Activated T-cell treated with anti-CD3 and anti-CD28 coated beads, Interleukin-2, amount 50 U/mL, for 4 hours (primary cell): ENCODE measurements at regions not wholly inside any gene's neighbourhood (a gene's known extent, or its start where the extent isn't known, plus 50 kb on each side); places are given as distances from the start of the nearest gene placed in this dataset.

Experiments used
- ATAC-seq, 2 donors: fragments of 200-7000 bp; cut with Tn5 transposase; one replicate each; pipeline ENCODE4 v1.10.0; 2021
- DNase-seq: peaks from one replicate; pipeline ENCODE4 v3.0.0-alpha.2; 2020
- H3K27me3 Mint-ChIP-seq: one replicate; pipeline ENCODE4 v1.8.0; 2021; ENCODE audit warnings: low read depth, mixed read lengths
- H3K36me3 Mint-ChIP-seq: one replicate; pipeline ENCODE4 v1.8.0; 2022; ENCODE audit warnings: mixed read lengths; ENCODE audit not compliant: insufficient read depth
- H3K4me1 Mint-ChIP-seq: one replicate; pipeline ENCODE4 v1.8.0; 2021; ENCODE audit warnings: low read depth, mixed read lengths
- H3K4me3 Mint-ChIP-seq: one replicate; pipeline ENCODE4 v1.8.0; 2021; ENCODE audit warnings: mild to moderate bottlenecking, moderate library complexity, mixed read lengths
- H3K9me3 Mint-ChIP-seq: one replicate; pipeline ENCODE4 v1.8.0; 2021; ENCODE audit warnings: mixed read lengths

DNA sequence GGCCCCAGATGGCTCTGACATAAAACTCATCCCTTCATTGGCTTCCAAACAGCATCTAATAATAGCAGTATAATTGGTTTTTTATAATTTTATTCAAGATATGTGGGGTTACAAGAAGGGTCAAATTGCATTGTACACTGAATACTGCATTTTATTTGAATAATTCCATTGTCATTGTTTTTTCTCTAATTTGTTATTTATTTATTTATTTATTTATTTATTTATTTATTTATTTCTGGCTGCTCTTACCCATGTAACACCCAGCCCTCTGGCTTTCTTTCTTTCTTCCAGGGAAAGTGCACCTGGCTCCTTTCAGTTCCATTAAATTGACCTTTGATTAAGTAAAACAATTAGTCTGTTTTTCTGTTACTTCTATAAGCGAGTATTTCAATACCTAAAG lies 210.1 kb downstream of the CDH9 start:
- ATAC-seq (no peak), DNase-seq (no peak)
- H3K4me1 Mint-ChIP-seq: no peaks in the 10 kb centered on the region
- no peak overlapping the region for H3K4me3 Mint-ChIP-seq
- H3K9me3 Mint-ChIP-seq: peaks cover 18% of the 10 kb centered on the region
- H3K27me3 Mint-ChIP-seq: no peaks in the 10 kb centered on the region
- no peaks in the 10 kb centered on the region for H3K36me3 Mint-ChIP-seq

DNA sequence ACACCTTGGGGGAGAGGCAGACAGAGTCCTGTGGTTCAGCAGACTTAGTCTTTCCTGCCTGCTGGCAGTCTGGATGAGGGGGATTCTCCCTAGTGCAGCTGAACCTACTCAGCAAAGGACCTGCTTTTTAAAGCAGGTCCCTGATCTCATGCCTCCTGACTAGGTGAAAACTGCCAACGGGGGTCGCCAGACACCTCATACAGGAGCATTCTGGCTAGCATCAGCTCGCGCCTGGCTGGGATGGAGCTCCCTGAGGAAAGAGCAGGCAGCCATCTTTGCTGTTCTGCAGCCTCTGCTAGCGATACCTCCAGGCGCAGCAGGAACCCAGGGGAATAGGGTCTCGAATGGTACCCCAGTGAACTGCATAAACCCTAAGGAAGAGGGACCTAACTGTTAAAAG lies 225.2 kb downstream of the CDH9 start:
- Mint-ChIP-seq H3K27me3 (no peaks in the 10 kb centered on the region), H3K4me3 (no peak overlapping the region), H3K4me1 (no peaks in the 10 kb centered on the region), H3K36me3 (no peaks in the 10 kb centered on the region), H3K9me3 (peaks cover 40% of the 10 kb centered on the region)
- DNase-seq (no peak), ATAC-seq (no peak)

DNA sequence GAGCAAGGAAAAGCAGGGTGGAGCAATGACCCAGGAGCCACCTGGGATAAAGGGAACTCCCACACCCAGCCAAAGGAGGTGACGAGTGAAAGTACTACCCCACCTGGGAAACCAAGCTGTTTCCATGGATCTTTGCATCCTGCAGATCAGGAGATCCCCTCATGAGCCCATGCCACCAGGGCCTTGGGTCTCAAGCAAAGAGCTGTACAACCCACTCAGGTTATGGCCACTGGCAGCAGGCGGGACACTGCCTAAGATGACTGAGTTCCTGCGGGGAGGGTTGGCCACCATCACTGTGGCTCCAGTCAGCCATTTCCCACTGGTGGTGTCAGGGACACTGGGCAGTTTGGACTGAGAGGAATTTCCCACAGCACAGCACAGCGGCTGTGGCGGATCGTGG lies 225.7 kb downstream of the CDH9 start:
- DNase-seq: no peak
- no peaks in the 10 kb centered on the region for H3K36me3 Mint-ChIP-seq
- no peaks in the 10 kb centered on the region for H3K4me1 Mint-ChIP-seq
- H3K9me3 Mint-ChIP-seq: peaks cover 36% of the 10 kb centered on the region
- H3K4me3 Mint-ChIP-seq: no peak overlapping the region
- ATAC-seq: no peak
- no peaks in the 10 kb centered on the region for H3K27me3 Mint-ChIP-seq

DNA sequence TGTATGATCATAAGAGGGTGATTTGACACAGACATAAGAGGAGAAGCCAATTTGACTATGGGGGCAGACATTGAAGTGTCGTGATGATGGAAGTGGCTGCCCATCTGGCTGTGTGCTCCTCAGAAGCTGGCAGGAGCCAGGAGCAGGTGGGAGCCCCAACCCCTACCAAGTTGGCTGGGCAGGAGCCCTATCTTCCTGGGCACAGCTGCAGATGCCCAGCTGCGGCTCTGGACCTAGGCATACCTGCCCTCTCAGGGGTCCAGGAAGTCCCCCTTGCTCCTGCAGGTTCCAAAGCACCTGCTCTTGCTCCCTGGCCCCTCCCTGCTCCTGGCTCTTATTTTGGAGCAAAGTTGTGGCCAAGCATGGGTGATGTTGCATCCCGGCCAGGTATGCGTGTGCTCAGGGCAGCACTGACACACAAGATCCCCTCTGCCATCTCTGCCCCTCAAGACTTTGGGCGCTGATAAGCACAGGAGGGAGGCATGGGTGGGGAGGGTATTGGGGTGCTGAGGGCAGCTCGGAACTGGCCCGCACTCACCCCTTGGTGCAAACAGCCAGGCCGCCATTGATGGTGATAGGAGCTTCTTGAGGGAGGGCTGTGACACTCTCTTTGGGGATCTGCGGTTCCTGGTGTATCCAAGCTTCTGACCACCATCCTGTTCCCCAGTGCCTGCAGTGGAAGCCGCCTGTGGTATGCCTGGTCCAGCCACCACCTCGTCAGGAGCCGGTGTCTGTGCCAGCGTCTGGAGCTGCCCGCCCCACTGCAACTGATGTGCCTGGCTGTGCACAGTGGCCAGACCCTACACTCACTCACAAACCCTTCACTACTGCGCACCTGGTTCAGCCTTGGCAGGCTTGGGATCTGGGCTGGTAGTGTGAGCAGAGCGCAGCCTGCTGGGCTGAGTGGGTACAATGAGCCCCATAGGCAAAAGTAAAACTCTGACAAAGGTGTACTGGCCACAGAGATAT lies 230.9 kb downstream of the CDH9 start:
- no peak for ATAC-seq
- Mint-ChIP-seq H3K4me1 (no peaks in the 10 kb centered on the region), H3K36me3 (no peaks in the 10 kb centered on the region), H3K27me3 (no peaks in the 10 kb centered on the region), H3K4me3 (no peak overlapping the region), H3K9me3 (peaks cover 15% of the 10 kb centered on the region)
- no peak for DNase-seq

DNA sequence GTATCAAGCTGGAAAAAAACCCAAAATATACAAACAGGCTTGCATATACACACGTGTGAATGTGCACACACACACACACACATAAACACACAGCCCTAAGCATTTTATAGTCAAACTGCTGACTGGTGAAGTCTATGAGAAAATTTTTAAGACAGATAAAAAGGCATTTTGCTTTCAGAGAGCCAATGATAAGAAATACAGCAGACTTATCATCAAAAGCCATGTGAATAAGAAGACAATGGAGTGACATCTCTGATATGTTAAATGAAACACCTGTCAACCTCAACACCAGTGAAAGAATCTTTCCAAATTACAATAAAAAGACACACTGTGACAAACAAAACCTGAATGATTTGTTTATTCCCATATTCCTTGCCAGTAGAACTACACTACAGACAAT lies 233.3 kb downstream of the CDH9 start:
- no peaks in the 10 kb centered on the region for H3K36me3 Mint-ChIP-seq
- DNase-seq (no peak), ATAC-seq (no peak)
- H3K4me3 Mint-ChIP-seq: no peak overlapping the region
- peaks cover 15% of the 10 kb centered on the region for H3K9me3 Mint-ChIP-seq
- H3K27me3 Mint-ChIP-seq: no peaks in the 10 kb centered on the region
- H3K4me1 Mint-ChIP-seq: no peaks in the 10 kb centered on the region

DNA sequence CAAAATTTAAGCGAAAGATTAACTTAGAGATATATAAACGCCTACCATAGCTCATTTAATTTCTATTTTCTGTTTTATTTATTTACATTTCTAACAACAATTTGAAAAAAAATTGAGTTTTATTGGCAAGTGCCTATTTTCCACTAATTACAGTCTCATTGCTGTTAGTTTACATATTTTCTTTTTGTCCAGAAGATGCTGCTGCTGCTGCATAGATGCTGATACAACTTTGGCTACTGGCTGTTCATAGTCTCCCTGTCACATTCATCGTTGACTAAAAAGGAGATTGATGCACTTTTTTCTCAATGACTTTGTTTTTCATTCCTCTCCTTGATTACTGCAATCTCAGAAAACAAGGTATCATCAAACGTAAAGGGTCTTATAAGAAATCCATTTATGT lies 235.4 kb downstream of the CDH9 start:
- no peak for ATAC-seq
- no peaks in the 10 kb centered on the region for H3K36me3 Mint-ChIP-seq

DNA sequence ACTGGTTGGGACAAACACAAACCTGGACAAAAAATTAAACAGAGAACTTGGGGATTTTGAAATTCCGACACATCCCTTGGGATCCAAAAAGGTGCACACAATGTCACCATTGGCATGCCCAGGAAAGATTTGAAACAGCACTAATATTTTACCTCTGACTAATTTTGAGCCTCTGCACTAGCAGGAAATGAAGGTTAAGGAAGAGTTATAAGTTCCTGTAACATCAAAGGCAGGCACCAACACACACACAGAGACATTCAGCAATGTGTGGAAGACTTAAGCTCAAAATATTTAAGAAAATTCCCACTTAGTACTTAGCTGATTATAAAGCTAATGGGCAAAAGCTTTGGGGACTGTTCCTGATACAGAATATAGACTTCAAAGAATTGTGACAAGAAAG lies 247.0 kb downstream of the CDH9 start:
- Mint-ChIP-seq H3K27me3 (no peaks in the 10 kb centered on the region), H3K36me3 (no peaks in the 10 kb centered on the region), H3K4me3 (no peak overlapping the region), H3K9me3 (peaks cover 14% of the 10 kb centered on the region), H3K4me1 (no peaks in the 10 kb centered on the region)
- DNase-seq (no peak), ATAC-seq (no peak)

More for the DNA sequence above, 235.4 kb downstream of the CDH9 start:
- Mint-ChIP-seq H3K27me3 (no peaks in the 10 kb centered on the region), H3K4me1 (no peaks in the 10 kb centered on the region), H3K9me3 (peaks cover 17% of the 10 kb centered on the region), H3K4me3 (no peak overlapping the region)
- no peak for DNase-seq

DNA sequence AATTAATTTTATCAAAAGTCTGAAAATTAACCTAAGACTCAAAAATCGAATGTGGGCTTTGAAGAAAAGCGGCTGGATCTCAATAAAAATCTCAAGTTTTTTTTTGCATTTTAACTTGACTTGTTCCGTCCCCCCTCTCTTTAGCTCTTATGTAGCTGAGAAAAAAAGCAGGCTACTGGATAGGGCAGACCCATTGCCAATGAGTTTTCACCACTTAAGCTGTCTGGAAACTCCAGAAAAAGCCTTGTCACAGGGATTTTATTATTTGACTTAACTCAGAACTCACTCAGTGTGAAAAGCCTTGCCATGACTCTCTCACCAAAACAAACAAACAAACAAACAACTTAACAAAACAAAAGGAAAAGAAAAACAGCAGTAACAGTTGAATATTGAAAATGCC lies 247.4 kb downstream of the CDH9 start:
- Mint-ChIP-seq H3K4me1 (no peaks in the 10 kb centered on the region), H3K9me3 (peaks cover 14% of the 10 kb centered on the region), H3K4me3 (no peak overlapping the region), H3K36me3 (no peaks in the 10 kb centered on the region), H3K27me3 (no peaks in the 10 kb centered on the region)
- DNase-seq: no peak
- no peak for ATAC-seq

DNA sequence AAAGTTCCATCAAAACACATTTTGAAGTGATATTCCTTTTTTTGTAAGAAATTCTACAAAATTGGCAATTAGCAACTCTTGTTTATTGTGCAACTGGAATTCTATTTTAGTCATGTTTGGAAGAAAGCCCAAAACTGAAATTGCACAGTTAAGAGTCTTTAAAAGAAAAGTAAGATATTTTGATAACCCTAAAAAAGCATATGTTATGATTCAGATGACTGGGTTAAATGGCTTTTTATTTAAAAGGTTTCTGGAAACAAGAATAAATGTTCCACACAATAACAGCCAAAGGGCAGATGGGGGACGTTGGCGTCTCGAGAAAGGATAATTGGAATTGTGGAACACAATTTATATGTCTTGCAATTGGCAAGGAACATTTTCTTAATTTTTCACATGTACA lies 275.2 kb downstream of the CDH9 start:
- peaks cover 20% of the 10 kb centered on the region for H3K9me3 Mint-ChIP-seq
- no peaks in the 10 kb centered on the region for H3K27me3 Mint-ChIP-seq
- DNase-seq: no peak
- H3K4me3 Mint-ChIP-seq: no peak overlapping the region
- no peaks in the 10 kb centered on the region for H3K36me3 Mint-ChIP-seq
- no peaks in the 10 kb centered on the region for H3K4me1 Mint-ChIP-seq
- ATAC-seq: no peak

DNA sequence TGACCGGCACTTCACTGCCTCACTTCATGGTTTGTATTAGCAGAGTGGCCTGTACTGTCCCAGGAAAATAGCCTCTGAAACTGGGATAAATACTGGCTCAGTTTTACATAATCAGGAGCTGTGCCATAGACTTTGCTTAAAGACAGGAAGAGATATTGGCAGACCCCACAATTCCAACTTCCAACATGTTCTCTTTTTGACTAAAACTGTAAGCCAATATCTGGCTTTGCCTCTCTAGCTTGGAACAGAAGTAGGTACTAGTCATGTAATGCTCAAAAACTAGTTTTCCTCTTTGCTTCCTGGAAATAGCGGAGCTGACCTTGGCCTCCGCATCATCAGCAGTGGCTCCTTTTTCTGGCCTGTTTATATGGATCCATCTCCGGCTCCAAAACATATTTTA lies 276.9 kb downstream of the CDH9 start:
- no peaks in the 10 kb centered on the region for H3K36me3 Mint-ChIP-seq
- ATAC-seq (no peak), DNase-seq (no peak)
- no peak overlapping the region for H3K4me3 Mint-ChIP-seq
- H3K4me1 Mint-ChIP-seq: no peaks in the 10 kb centered on the region
- peaks cover 17% of the 10 kb centered on the region for H3K9me3 Mint-ChIP-seq
- no peaks in the 10 kb centered on the region for H3K27me3 Mint-ChIP-seq

DNA sequence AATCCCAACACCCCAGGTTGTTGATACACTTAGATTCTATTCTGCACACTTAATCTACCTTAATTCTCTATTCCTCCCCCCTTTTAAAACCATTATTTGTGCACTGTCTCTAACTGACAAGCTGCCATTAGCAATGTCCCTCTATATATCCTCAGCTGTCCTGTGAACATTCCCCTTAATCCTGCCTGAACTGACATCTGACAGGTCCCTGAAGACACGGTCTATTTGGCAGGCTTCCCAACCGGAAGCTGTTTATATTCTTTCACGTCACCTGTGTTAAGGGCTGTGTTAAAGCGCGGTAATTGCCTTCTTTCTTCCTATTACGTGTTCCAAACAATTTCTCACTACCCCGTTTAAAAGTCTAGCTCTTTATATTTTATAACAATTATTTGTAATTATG lies 277.3 kb downstream of the CDH9 start:
- Mint-ChIP-seq H3K9me3 (peaks cover 17% of the 10 kb centered on the region), H3K27me3 (no peaks in the 10 kb centered on the region), H3K4me1 (no peaks in the 10 kb centered on the region), H3K4me3 (no peak overlapping the region), H3K36me3 (no peaks in the 10 kb centered on the region)
- ATAC-seq (no peak), DNase-seq (no peak)

DNA sequence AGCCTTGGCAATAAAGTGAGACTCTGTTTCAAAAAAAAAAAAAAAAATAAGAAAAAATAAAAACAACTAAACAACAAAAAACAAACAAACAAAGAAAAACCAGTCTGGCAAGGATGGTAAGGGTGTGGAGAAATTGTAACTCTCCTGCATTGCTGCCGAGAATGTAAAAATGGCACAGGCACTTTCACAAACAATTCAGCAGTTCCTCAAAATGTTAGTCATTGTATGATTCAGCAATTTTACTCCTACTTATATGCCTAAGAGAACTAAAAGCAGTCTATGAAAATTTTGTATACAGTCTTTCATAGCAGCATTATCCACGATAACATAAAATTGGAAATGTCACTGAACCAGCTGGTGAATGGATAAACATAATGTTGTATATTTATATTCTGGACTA lies 280.4 kb downstream of the CDH9 start:
- DNase-seq (no peak), ATAC-seq (no peak)
- Mint-ChIP-seq H3K36me3 (no peaks in the 10 kb centered on the region), H3K9me3 (peaks cover 13% of the 10 kb centered on the region), H3K4me3 (no peak overlapping the region), H3K27me3 (no peaks in the 10 kb centered on the region), H3K4me1 (no peaks in the 10 kb centered on the region)

DNA sequence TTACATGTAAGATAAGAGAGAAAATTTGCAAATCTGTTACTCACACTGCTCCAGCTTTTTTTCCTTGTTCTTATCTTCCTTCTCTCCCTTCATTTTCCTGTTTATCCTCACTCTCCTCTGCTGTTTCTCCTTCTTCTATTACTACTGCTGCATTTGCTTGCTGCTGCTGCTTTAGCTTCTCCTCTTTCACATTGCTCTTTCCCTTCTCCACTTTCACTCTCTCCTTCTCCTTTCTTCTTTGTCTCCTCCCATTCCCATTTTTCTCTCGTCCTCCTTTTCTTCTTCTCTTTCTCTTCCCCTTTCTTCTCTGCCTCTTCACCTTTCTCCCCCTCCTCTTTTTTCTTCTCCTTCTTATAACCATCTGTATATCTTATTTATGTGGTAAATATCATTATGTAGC lies 288.6 kb downstream of the CDH9 start:
- Mint-ChIP-seq H3K36me3 (no peaks in the 10 kb centered on the region), H3K4me3 (no peak overlapping the region), H3K27me3 (no peaks in the 10 kb centered on the region), H3K9me3 (peaks cover 5% of the 10 kb centered on the region), H3K4me1 (no peaks in the 10 kb centered on the region)
- ATAC-seq (no peak), DNase-seq (no peak)

DNA sequence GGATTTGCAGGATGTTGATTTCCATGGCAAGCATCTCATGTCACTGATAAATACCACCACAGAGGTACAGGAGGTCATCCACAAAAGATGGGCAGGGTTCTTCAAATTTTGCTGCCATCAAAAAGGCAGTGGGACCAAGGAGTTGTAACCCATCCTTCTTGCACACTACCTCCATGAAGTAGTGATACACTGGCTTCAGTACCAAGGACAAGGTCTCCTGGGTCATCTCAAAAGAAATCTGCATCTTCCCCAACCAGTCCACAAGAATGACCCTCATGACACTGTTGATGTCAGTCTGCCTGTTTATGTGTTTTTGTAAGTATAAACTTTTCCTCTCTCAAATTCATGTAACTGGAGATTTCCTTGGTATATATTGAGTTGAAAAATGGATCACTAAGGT lies 298.2 kb downstream of the CDH9 start:
- Mint-ChIP-seq H3K4me3 (no peak overlapping the region), H3K36me3 (no peaks in the 10 kb centered on the region), H3K4me1 (no peaks in the 10 kb centered on the region), H3K9me3 (no peaks in the 10 kb centered on the region), H3K27me3 (no peaks in the 10 kb centered on the region)
- no peak for ATAC-seq
- no peak for DNase-seq
